HepG2 (cell line): ENCODE measurements at regions not wholly inside any gene's neighbourhood (a gene's known extent, or its start where the extent isn't known, plus 50 kb on each side); places are given as distances from the start of the nearest gene placed in this dataset.

ENCODE experiments used
- ATAC-seq: fragments of 200-7000 bp; cut with Tn5 transposase; 3 replicates; pipeline ENCODE4 v1.9.1; 2020; ENCODE audit warnings: mild to moderate bottlenecking, moderate library complexity
- BruUV-seq: library from RNA; stranded (reverse); fragments of 400-500 nt; replicated peaks from 2 replicates; lab custom pipeline; 2021; lab: Mats Ljungman, UMichigan
- CTCF ChIA-PET: fragments of 300-600 bp; formaldehyde crosslinking; extraction: SDS; loops from one replicate; lab custom pipeline; 2021; ENCODE audit warnings: low total read pairs, inconsistent platforms, low intra/inter-chr PET ratio; lab: Yijun Ruan, JAX
- POLR2A ChIA-PET: fragments of 350-600 bp; sonication (Branson Sonifier 250); formaldehyde crosslinking; loops from one replicate; lab custom pipeline; 2020; ENCODE audit warnings: antibody characterized with exemption, inconsistent platforms; lab: Yijun Ruan, JAX
- DNase-seq: peaks from one replicate; pipeline ENCODE4 v3.0.0-alpha.2; 2015; ENCODE audit warnings: low spot score
- FAIRE-seq: peaks from 3 replicates; lab custom pipeline; 2011; peaks lifted over from hg19 to GRCh38; lab: Jason Lieb, UNC
- H2AFZ ChIP-seq: one replicate; pipeline ENCODE4 v1.6.1; 2011; ENCODE audit warnings: low read length, inconsistent platforms
- H3K27ac ChIP-seq: fragments of 300-600 bp; 3 replicates; pipeline ENCODE4 v1.8.0; 2011; ENCODE audit warnings: mixed run types, mild to moderate bottlenecking, mixed read lengths, low read length, inconsistent platforms; ENCODE audit not compliant: insufficient read depth; ENCODE audit errors: extremely low read length
- H3K27me3 ChIP-seq, 2 experiments: fragments of 200-600 bp in 1 of 2; 2 replicates in 1 of 2; 3 replicates in 1 of 2; pipeline versions ENCODE4 v1.6.0 to v1.8.0; 2011; ENCODE audit warnings: low read length in 2 of 2, mild to moderate bottlenecking in 2 of 2, moderate library complexity in 2 of 2, inconsistent platforms in 1 of 2; ENCODE audit not compliant: insufficient read depth in 2 of 2, control insufficient read depth in 1 of 2
- H3K36me3 ChIP-seq, 2 experiments: fragments of 200-600 bp in 1 of 2; replicated peaks in 1 of 2; 2 replicates in 1 of 2; 3 replicates in 1 of 2; pipeline versions ENCODE4 v1.5.1 to v1.8.0; 2011; ENCODE audit warnings: low read length in 2 of 2, inconsistent platforms in 1 of 2; ENCODE audit not compliant: insufficient read depth in 2 of 2, control insufficient read depth in 1 of 2
- H3K4me1 ChIP-seq: 2 replicates; pipeline ENCODE4 v1.5.1; 2012; ENCODE audit warnings: low read length, inconsistent platforms; ENCODE audit not compliant: insufficient read depth
- H3K4me2 ChIP-seq: 2 replicates; pipeline ENCODE4 v1.6.0; 2011; ENCODE audit warnings: low read depth, low read length, inconsistent platforms
- H3K4me3 ChIP-seq, 3 experiments: fragments of 200-600 bp in 1 of 3; sonication (generic), shearing (Covaris generic) in 1 of 3; replicated peaks in 1 of 3; 2 replicates each; pipeline ENCODE4 v1.5.1; 2011 to 2016; ENCODE audit warnings: low read length in 3 of 3, inconsistent platforms in 2 of 3, low read depth in 2 of 3, mild to moderate bottlenecking in 2 of 3, control low read depth in 1 of 3, mixed read lengths in 1 of 3; ENCODE audit not compliant: insufficient read depth in 1 of 3
- H3K79me2 ChIP-seq: one replicate; pipeline ENCODE4 v1.6.1; 2011; ENCODE audit warnings: low read length, inconsistent platforms; ENCODE audit not compliant: insufficient read depth
- H3K9ac ChIP-seq: 2 replicates; pipeline ENCODE4 v1.6.0; 2011; ENCODE audit warnings: mild to moderate bottlenecking, low read depth, low read length, inconsistent platforms; ENCODE audit not compliant: insufficient read depth
- H3K9me3 ChIP-seq: 2 replicates; pipeline ENCODE4 v1.5.1; 2012; ENCODE audit warnings: mild to moderate bottlenecking, low read length
- H4K20me1 ChIP-seq: 2 replicates; pipeline ENCODE4 v1.6.0; 2011; ENCODE audit warnings: inconsistent platforms, mild to moderate bottlenecking, low read length, moderate library complexity; ENCODE audit not compliant: insufficient read depth
- HHEX ChIP-seq: IDR thresholded peaks from 2 replicates; pipeline ENCODE4 v1.6.1; 2016; ENCODE audit warnings: control low read depth
- IKZF1 ChIP-seq: fragments of 450-650 bp; IDR thresholded peaks from 2 replicates; pipeline ENCODE4 v1.7.1; 2016
- MZF1 ChIP-seq: sonication (generic); formaldehyde crosslinking; IDR thresholded peaks from 2 replicates; pipeline ENCODE4 v1.8.1; 2023; ENCODE audit warnings: mild to moderate bottlenecking, missing genetic modification reagents, borderline replicate concordance
- PRDM10 ChIP-seq: sonication (generic); formaldehyde crosslinking; IDR thresholded peaks from 2 replicates; pipeline ENCODE4 v1.4.0; 2020; ENCODE audit warnings: low read depth, missing genetic modification reagents
- SNAI1 ChIP-seq: sonication (generic); formaldehyde crosslinking; IDR thresholded peaks from 2 replicates; pipeline ENCODE4 v1.5.0; 2020; ENCODE audit warnings: mild to moderate bottlenecking, missing genetic modification reagents, borderline replicate concordance
- TEAD2 ChIP-seq: sonication (generic); formaldehyde crosslinking; IDR thresholded peaks from 2 replicates; pipeline ENCODE4 v1.9.0; 2021; ENCODE audit warnings: missing genetic modification reagents
- THYN1 ChIP-seq: sonication (generic); formaldehyde crosslinking; IDR thresholded peaks from 2 replicates; pipeline ENCODE4 v1.8.1; 2023; ENCODE audit warnings: low read depth, mild to moderate bottlenecking, moderate library complexity, missing genetic modification reagents, borderline replicate concordance
- U2AF1 ChIP-seq: fragments of 200-400 bp; formaldehyde crosslinking; optimal IDR thresholded peaks from 2 replicates; pipeline ENCODE3; 2017; ENCODE audit warnings: mild to moderate bottlenecking, low read depth, low read length
- ZFYVE20 ChIP-seq: sonication (generic); formaldehyde crosslinking; IDR thresholded peaks from 2 replicates; pipeline ENCODE4 v1.8.0; 2023; ENCODE audit warnings: low read depth, mild to moderate bottlenecking, moderate library complexity, missing genetic modification reagents, borderline replicate concordance
- ZMAT3 ChIP-seq: sonication (generic); formaldehyde crosslinking; conservative IDR thresholded peaks from 2 replicates; pipeline ENCODE4 v1.7.0; 2021; ENCODE audit warnings: missing genetic modification reagents
- ZMYM3 ChIP-seq: sonication (generic); formaldehyde crosslinking; IDR thresholded peaks from 2 replicates; pipeline ENCODE4 v1.5.1; 2020; ENCODE audit warnings: mild to moderate bottlenecking, missing genetic modification reagents
- ZNF263 ChIP-seq: sonication (generic); formaldehyde crosslinking; IDR thresholded peaks from 2 replicates; pipeline ENCODE4 v1.4.0; 2020; ENCODE audit warnings: missing genetic modification reagents
- ZNF33B ChIP-seq: sonication (generic); formaldehyde crosslinking; IDR thresholded peaks from 2 replicates; pipeline ENCODE4 v1.5.1; 2020; ENCODE audit warnings: mild to moderate bottlenecking, missing genetic modification reagents
- ZNF354B ChIP-seq: sonication (generic); formaldehyde crosslinking; IDR thresholded peaks from 2 replicates; pipeline ENCODE4 v1.8.0; 2022; ENCODE audit warnings: mild to moderate bottlenecking, missing genetic modification reagents
- ZNF644 ChIP-seq: IDR thresholded peaks from 2 replicates; pipeline ENCODE4 v1.6.1; 2016; ENCODE audit warnings: low read depth
- ZNF850 ChIP-seq: sonication (generic); formaldehyde crosslinking; conservative IDR thresholded peaks from 2 replicates; pipeline ENCODE4 v1.9.0; 2021; ENCODE audit warnings: mild to moderate bottlenecking, missing genetic modification reagents
- WGBS: methylation state at CpG from one replicate; pipeline ENCODE4 v1.1.6; 2017; ENCODE audit warnings: low lambda C conversion rate; 5-methylcytosine and 5-hydroxymethylcytosine counted together
- in situ Hi-C: cut with HindIII; loops from 2 replicates; pipeline ENCODE4 v1.10.0; 2017; ENCODE audit warnings: low pct_unique_long_range_greater_than_20kb; ENCODE audit not compliant: extremely low pct_ligation_motif_present
- intact Hi-C: fragments of 100-400 bp; cut with micrococcal nuclease; formaldehyde crosslinking; loops from one replicate; pipeline ENCODE4 v1.10.0; 2022; ENCODE audit not compliant: unreplicated experiment
- TF ChIP-seq, protein P1 (sequence below): sonication (generic); formaldehyde crosslinking; IDR thresholded peaks from 2 replicates; pipeline ENCODE4 v1.5.1; 2020; ENCODE audit warnings: mild to moderate bottlenecking, missing genetic modification reagents, borderline replicate concordance

DNA sequence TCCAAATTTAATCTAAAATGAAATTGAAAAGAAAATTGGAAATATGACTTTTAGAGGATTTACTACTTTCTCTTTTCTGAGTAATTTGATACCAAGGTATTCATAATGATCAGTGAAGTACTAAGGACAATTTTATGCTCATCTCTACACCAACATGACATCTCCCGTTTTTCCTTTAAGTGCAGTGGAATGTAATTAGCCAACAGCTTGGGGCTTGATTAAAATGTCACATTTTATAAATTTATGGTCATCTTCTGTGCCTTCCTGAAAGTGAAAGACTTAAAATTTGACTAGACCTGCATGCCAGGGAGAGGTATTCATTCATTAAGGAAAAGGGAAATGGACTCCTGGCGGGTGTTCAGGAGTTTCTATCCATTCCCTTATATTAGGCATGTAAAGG, 228.2 kb upstream of the CNTN3 start:
- CTCF ChIA-PET: no interaction called here
- intact Hi-C loops: no loop called here
- 2% methylated on average over 2 of the region's 2 CpGs for WGBS
- TF ChIP-seq TEAD2 (CRISPR knock-in tag) (no peak), ZNF33B (CRISPR knock-in tag) (no peak), ZFYVE20 (CRISPR knock-in tag) (no peak), ZNF850 (no peak), THYN1 (no peak), PRDM10 (CRISPR knock-in tag) (no peak), ZMYM3 (CRISPR knock-in tag) (no peak), SNAI1 (CRISPR knock-in tag) (no peak), HHEX (CRISPR knock-in tag) (no peak), ZNF263 (CRISPR knock-in tag) (no peak), IKZF1 (no peak), MZF1 (CRISPR knock-in tag) (no peak), ZNF644 (CRISPR knock-in tag) (no peak), ZMAT3 (CRISPR knock-in tag) (no peak), ZNF354B (CRISPR knock-in tag) (no peak), U2AF1 (no peak)
- TF ChIP-seq, protein P1, sequence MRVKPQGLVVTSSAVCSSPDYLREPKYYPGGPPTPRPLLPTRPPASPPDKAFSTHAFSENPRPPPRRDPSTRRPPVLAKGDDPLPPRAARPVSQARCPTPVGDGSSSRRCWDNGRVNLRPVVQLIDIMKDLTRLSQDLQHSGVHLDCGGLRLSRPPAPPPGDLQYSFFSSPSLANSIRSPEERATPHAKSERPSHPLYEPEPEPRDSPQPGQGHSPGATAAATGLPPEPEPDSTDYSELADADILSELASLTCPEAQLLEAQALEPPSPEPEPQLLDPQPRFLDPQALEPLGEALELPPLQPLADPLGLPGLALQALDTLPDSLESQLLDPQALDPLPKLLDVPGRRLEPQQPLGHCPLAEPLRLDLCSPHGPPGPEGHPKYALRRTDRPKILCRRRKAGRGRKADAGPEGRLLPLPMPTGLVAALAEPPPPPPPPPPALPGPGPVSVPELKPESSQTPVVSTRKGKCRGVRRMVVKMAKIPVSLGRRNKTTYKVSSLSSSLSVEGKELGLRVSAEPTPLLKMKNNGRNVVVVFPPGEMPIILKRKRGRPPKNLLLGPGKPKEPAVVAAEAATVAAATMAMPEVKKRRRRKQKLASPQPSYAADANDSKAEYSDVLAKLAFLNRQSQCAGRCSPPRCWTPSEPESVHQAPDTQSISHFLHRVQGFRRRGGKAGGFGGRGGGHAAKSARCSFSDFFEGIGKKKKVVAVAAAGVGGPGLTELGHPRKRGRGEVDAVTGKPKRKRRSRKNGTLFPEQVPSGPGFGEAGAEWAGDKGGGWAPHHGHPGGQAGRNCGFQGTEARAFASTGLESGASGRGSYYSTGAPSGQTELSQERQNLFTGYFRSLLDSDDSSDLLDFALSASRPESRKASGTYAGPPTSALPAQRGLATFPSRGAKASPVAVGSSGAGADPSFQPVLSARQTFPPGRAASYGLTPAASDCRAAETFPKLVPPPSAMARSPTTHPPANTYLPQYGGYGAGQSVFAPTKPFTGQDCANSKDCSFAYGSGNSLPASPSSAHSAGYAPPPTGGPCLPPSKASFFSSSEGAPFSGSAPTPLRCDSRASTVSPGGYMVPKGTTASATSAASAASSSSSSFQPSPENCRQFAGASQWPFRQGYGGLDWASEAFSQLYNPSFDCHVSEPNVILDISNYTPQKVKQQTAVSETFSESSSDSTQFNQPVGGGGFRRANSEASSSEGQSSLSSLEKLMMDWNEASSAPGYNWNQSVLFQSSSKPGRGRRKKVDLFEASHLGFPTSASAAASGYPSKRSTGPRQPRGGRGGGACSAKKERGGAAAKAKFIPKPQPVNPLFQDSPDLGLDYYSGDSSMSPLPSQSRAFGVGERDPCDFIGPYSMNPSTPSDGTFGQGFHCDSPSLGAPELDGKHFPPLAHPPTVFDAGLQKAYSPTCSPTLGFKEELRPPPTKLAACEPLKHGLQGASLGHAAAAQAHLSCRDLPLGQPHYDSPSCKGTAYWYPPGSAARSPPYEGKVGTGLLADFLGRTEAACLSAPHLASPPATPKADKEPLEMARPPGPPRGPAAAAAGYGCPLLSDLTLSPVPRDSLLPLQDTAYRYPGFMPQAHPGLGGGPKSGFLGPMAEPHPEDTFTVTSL (CRISPR knock-in tag): no peak

More for the DNA sequence above, 228.2 kb upstream of the CNTN3 start:
- FAIRE-seq (no peak), ATAC-seq (no peak), DNase-seq (no peak)
- Histone ChIP-seq H4K20me1 (no peaks in the 10 kb centered on the region), H3K27me3 (no peaks in the 10 kb centered on the region), H3K4me1 (no peaks in the 10 kb centered on the region), H3K9me3 (no peaks in the 10 kb centered on the region), H3K27ac (no peak overlapping the region), H2AFZ (no peak overlapping the region), H3K36me3 (no peaks in the 10 kb centered on the region), H3K4me2 (no peak overlapping the region), H3K4me3 (no peak overlapping the region), H3K9ac (no peak overlapping the region), H3K79me2 (no peaks in the 10 kb centered on the region)
- in situ Hi-C loops: no loop called here
- no TSS peak for BruUV-seq
- POLR2A ChIA-PET: no interaction called here
